Lower leg skin (tissue), 3 donors: ENCODE measurements at regions not wholly inside any gene's neighbourhood (a gene's known extent, or its start where the extent isn't known, plus 50 kb on each side); places are given as distances from the start of the nearest gene placed in this dataset.
"Not testable (repeated sequence)": the region's sequence is repeated elsewhere in the genome, so short reads cannot be mapped to it uniquely, and the experiment has no call there.

Source experiments
- POLR2A ChIP-seq, 2 donors: fragments of 450-650 bp; IDR thresholded peaks; one replicate each; pipeline ENCODE4 v1.6.1; 2016 to 2017; ENCODE audit warnings: antibody characterized with exemption in 2 of 2, mild to moderate bottlenecking in 1 of 2, moderate library complexity in 1 of 2
- TF ChIP-seq, protein P1 (sequence below), 3 donors: fragments of 450-650 bp; IDR thresholded peaks; one replicate each; pipeline ENCODE4 v1.5.1; 2016; ENCODE audit warnings: antibody characterized with exemption in 3 of 3, mild to moderate bottlenecking in 3 of 3, moderate library complexity in 2 of 3

DNA sequence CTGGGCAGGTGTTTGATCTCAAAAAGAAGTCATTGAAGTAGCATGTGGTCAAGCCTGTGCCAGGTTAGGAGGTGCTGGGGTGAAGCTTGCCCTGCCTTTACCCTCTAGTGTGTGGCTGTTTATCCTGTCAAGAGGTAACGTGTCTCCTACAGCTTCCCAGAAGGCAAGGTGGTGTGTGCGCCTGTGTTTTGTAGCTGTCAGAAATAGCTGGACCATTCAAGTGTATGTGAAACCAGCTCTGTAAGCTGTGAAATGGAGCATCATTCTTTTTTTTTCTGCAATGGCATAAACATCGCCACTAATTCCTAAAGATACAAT is 155.1 kb downstream of the BCL2L11 start:
- TF ChIP-seq, protein P1, sequence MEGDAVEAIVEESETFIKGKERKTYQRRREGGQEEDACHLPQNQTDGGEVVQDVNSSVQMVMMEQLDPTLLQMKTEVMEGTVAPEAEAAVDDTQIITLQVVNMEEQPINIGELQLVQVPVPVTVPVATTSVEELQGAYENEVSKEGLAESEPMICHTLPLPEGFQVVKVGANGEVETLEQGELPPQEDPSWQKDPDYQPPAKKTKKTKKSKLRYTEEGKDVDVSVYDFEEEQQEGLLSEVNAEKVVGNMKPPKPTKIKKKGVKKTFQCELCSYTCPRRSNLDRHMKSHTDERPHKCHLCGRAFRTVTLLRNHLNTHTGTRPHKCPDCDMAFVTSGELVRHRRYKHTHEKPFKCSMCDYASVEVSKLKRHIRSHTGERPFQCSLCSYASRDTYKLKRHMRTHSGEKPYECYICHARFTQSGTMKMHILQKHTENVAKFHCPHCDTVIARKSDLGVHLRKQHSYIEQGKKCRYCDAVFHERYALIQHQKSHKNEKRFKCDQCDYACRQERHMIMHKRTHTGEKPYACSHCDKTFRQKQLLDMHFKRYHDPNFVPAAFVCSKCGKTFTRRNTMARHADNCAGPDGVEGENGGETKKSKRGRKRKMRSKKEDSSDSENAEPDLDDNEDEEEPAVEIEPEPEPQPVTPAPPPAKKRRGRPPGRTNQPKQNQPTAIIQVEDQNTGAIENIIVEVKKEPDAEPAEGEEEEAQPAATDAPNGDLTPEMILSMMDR (IDR thresholded peaks at IDR 0.05) = not testable (repeated sequence)
- not testable (repeated sequence) for TF ChIP-seq POLR2A (IDR thresholded peaks at IDR 0.05)
